ENCODE measurements at regions not wholly inside any gene's neighbourhood (a gene's known extent, or its start where the extent isn't known, plus 50 kb on each side); places are given as distances from the start of the nearest gene placed in this dataset.

DNA sequence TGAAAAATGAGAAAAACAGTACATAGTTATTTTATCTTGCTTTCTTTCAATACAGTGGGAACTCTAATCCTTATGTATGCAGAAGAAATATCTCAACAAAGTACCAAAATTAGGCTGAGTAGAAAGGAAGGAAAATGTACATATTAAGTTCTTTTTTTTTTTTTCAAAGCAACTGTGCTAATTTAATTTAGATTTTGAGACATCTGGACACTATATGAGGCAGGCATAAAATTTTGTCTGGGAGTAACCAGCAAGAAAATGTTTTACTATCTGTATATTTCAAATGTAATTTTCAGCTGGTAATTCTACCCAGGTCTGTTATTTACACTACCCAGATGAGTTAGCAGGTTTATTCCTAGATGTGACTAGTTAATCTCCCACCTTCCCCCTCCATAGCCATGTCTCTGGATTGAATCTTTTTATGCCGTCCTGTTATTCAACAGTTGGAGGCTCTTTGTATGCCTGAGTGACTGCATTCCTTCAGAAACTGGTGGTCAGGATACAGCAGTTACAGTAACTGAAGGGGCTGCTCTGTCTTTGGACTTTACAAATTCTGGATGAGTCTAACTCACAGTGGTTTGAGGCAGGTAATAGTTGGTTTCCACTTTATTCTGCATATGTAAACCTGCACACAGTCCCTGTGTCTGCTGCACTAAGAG is 633.6 kb downstream of the PCDH18 start:
- TF ChIP-seq, protein P1, sequence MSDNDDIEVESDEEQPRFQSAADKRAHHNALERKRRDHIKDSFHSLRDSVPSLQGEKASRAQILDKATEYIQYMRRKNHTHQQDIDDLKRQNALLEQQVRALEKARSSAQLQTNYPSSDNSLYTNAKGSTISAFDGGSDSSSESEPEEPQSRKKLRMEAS (IDR thresholded peaks at IDR 0.05): no peak
- TF ChIP-seq, protein P2, sequence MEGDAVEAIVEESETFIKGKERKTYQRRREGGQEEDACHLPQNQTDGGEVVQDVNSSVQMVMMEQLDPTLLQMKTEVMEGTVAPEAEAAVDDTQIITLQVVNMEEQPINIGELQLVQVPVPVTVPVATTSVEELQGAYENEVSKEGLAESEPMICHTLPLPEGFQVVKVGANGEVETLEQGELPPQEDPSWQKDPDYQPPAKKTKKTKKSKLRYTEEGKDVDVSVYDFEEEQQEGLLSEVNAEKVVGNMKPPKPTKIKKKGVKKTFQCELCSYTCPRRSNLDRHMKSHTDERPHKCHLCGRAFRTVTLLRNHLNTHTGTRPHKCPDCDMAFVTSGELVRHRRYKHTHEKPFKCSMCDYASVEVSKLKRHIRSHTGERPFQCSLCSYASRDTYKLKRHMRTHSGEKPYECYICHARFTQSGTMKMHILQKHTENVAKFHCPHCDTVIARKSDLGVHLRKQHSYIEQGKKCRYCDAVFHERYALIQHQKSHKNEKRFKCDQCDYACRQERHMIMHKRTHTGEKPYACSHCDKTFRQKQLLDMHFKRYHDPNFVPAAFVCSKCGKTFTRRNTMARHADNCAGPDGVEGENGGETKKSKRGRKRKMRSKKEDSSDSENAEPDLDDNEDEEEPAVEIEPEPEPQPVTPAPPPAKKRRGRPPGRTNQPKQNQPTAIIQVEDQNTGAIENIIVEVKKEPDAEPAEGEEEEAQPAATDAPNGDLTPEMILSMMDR (IDR thresholded peaks at IDR 0.05 in 2 of 3, conservative IDR thresholded peaks at IDR 0.05 in 1 of 3; ENCODE audit: borderline replicate concordance in 1 of 3, insufficient read depth in 1 of 3, low read depth in 2 of 3, low read length in 2 of 3): no peak
- TF ChIP-seq EZH2phosphoT487 (IDR thresholded peaks at IDR 0.05; ENCODE audit: borderline replicate concordance) (no peak), SRF (IDR thresholded peaks at IDR 0.05; ENCODE audit: low read depth) (no peak), POLR2A (IDR thresholded peaks at IDR 0.05; ENCODE audit: borderline replicate concordance, extremely low read depth, insufficient read depth, insufficient read length) (no peak), JUND (IDR thresholded peaks at IDR 0.05) (no peak), SP1 (IDR thresholded peaks at IDR 0.05; ENCODE audit: low read depth) (no peak), SIN3A (IDR thresholded peaks at IDR 0.05; ENCODE audit: low read depth) (no peak), RAD21 (IDR thresholded peaks at IDR 0.05; ENCODE audit: low read depth) (no peak), POLR2AphosphoS5 (IDR thresholded peaks at IDR 0.05; ENCODE audit: low read depth, low read length) (no peak), CEBPB (IDR thresholded peaks at IDR 0.05; ENCODE audit: low read depth) (no peak), EZH2 (IDR thresholded peaks at IDR 0.05) (no peak)

Data from HCT116 (cell line).